ENCODE measurements at regions not wholly inside any gene's neighbourhood (a gene's known extent, or its start where the extent isn't known, plus 50 kb on each side); places are given as distances from the start of the nearest gene placed in this dataset.

DNA sequence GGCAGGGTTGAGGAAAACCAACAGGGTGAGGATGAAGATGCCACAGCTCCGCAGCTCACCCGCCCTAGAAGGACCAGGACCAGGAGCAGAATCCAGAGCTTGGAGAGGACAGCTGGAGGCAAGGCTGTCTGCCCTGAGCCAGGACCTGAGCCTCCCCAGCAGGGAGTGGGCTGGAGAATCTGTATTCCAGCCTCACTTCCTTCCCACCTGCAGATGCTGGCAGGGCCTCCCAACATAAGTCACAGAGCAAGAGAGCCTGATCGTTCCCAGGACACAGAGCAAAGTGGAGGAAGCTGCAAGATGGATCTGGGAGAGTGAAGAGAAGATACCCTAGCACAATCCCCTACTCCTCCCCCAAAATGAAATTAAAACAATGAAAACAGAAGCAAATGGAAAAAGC is 61.7 kb upstream of the WASF3 start:
- TF ChIP-seq, protein P1, sequence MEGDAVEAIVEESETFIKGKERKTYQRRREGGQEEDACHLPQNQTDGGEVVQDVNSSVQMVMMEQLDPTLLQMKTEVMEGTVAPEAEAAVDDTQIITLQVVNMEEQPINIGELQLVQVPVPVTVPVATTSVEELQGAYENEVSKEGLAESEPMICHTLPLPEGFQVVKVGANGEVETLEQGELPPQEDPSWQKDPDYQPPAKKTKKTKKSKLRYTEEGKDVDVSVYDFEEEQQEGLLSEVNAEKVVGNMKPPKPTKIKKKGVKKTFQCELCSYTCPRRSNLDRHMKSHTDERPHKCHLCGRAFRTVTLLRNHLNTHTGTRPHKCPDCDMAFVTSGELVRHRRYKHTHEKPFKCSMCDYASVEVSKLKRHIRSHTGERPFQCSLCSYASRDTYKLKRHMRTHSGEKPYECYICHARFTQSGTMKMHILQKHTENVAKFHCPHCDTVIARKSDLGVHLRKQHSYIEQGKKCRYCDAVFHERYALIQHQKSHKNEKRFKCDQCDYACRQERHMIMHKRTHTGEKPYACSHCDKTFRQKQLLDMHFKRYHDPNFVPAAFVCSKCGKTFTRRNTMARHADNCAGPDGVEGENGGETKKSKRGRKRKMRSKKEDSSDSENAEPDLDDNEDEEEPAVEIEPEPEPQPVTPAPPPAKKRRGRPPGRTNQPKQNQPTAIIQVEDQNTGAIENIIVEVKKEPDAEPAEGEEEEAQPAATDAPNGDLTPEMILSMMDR (IDR thresholded peaks at IDR 0.05), result no peak
- no peak for TF ChIP-seq POLR2A (IDR thresholded peaks at IDR 0.05)

Data from uterus (tissue), 2 donors.